GM12872 (cell line): ENCODE measurements at regions not wholly inside any gene's neighbourhood (a gene's known extent, or its start where the extent isn't known, plus 50 kb on each side); places are given as distances from the start of the nearest gene placed in this dataset.

Experiments
- CTCF ChIP-seq: IDR thresholded peaks from 3 replicates; pipeline ENCODE4 v1.5.1; 2011; ENCODE audit warnings: low read depth, mild to moderate bottlenecking, low read length, moderate library complexity; ENCODE audit not compliant: insufficient read depth

GRCh38 chr1:98305362-98305761 lies 356.2 kb upstream of the SNX7 start:
- TF ChIP-seq CTCF = no peak

- no peak for TF ChIP-seq CTCF
These were observed 356.6 kb upstream of the SNX7 start for GRCh38 chr1:98304888-98305287.

GRCh38 chr1:98299861-98300260 lies 361.7 kb upstream of the SNX7 start:
- TF ChIP-seq CTCF = no peak

- TF ChIP-seq CTCF = no peak
These were observed 362.2 kb upstream of the SNX7 start for GRCh38 chr1:98299313-98299712.

- TF ChIP-seq CTCF = no peak
These were observed 363.2 kb upstream of the SNX7 start for GRCh38 chr1:98298319-98298718.

DNA sequence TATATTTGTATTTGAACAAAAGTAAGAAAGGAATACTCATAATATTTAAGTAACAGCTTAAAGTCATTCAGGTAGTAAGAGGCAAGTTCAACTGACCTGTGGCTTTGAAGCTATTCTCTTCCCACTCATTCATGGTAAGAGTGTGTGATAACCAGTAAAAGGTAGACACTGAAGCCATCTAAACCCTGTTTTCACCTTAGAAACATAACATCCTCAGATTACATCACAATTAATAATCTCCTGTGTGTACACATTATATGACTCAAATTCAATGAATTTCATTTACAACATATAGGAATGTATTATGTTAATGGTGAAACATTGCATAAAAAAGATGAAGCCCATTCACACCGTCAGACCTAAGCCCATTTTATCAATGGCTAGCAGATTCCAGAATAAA lies 364.8 kb upstream of the SNX7 start:
- TF ChIP-seq CTCF = no peak

DNA sequence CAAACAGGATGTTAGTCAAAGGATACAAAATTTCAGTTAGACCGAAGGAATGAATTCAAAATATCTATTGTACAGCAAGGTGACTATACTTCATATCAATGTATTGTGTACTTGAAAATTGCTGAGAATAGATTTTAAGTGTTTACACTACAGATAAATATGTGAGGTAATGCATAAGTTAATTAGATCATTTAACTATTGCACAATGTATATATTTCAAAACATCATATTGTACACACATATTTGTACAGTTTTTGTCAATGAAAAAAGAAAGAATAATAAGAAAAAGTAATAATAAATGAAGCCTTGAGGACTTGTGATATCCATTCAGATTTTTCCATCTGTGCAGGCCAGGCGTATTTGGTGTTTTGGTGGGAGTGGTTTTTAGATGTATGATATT lies 367.4 kb upstream of the SNX7 start:
- no peak for TF ChIP-seq CTCF

DNA sequence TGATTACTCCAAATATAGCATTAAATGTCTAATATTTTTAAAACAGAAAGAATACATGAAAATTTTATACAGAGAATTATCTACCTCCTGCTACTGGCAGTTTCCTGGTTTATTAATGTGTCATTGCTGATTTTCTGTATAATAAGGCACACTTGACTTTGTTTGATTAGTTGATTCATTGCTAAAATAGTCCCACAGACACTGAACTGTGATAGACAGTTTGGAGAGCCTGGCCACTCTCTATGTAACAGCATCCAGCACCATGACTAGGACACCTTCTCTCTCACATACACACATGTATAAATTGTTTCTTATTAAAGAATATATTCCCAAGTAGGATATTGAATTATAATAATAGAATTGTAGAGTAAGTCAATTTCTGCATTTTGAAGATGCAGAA lies 368.5 kb upstream of the SNX7 start:
- TF ChIP-seq CTCF = no peak
